SK-N-SH (cell line): ENCODE measurements at regions not wholly inside any gene's neighbourhood (a gene's known extent, or its start where the extent isn't known, plus 50 kb on each side); places are given as distances from the start of the nearest gene placed in this dataset.

Experiments
- CTCF ChIA-PET: fragments of 300-600, 350-600 bp; formaldehyde crosslinking; extraction: SDS; loops from one replicate; lab custom pipeline; 2021; lab: Yijun Ruan, JAX
- POLR2A ChIA-PET: fragments of 350-600 bp; sonication (Branson Sonifier 250); formaldehyde crosslinking; extraction: SDS; loops from one replicate; lab custom pipeline; 2020; ENCODE audit warnings: antibody characterized with exemption, inconsistent platforms; lab: Yijun Ruan, JAX
- DNase-seq: peaks from one replicate; pipeline ENCODE4 v3.0.0; 2012
- H2AFZ ChIP-seq: fragments of 200-600 bp; sonication (generic); 2 replicates; pipeline ENCODE4 v1.8.1; 2016; ENCODE audit warnings: antibody characterized with exemption, mild to moderate bottlenecking, low read depth
- H3F3A ChIP-seq: fragments of 200-600 bp; sonication (generic); replicated peaks from 2 replicates; pipeline ENCODE3; 2016; ENCODE audit warnings: antibody characterized with exemption, mild to moderate bottlenecking; ENCODE audit not compliant: insufficient read depth
- H3K27ac ChIP-seq, 2 experiments: fragments of 200-500 bp in 1 of 2; fragments of 200-600 bp in 1 of 2; sonication (Bioruptor generic) in 1 of 2; sonication (generic), shearing (Covaris generic) in 1 of 2; 2 replicates each; pipeline versions ENCODE4 v1.5.1 to v1.6.1; 2014 to 2016; ENCODE audit warnings: low read depth in 2 of 2, inconsistent platforms in 1 of 2, low read length in 1 of 2, mild to moderate bottlenecking in 1 of 2, mixed read lengths in 1 of 2
- H3K27me3 ChIP-seq: fragments of 200-600 bp; sonication (generic), shearing (Covaris generic); 2 replicates; pipeline ENCODE4 v1.6.1; 2016; ENCODE audit warnings: mixed run types; ENCODE audit not compliant: insufficient read depth
- H3K36me3 ChIP-seq, 2 experiments: fragments of 200-500 bp in 1 of 2; fragments of 200-600 bp in 1 of 2; sonication (Bioruptor generic) in 1 of 2; sonication (generic) in 1 of 2; replicated peaks in 1 of 2; 2 replicates each; pipeline versions ENCODE3 to v1.5.1; 2014 to 2016; ENCODE audit warnings: low read length in 1 of 2, mild to moderate bottlenecking in 1 of 2; ENCODE audit not compliant: insufficient read depth in 2 of 2, control insufficient read depth in 1 of 2
- H3K4me1 ChIP-seq, 2 experiments: fragments of 200-500 bp in 1 of 2; fragments of 200-600 bp in 1 of 2; sonication (Bioruptor generic) in 1 of 2; sonication (generic), shearing (Covaris generic) in 1 of 2; 2 replicates each; pipeline versions ENCODE4 v1.5.1 to v1.6.1; 2014 to 2016; ENCODE audit warnings: low read depth in 1 of 2, low read length in 1 of 2, mixed run types in 1 of 2; ENCODE audit not compliant: insufficient read depth in 2 of 2, control insufficient read depth in 1 of 2
- H3K4me2 ChIP-seq: fragments of 200-600 bp; sonication (generic), shearing (Covaris generic); 2 replicates; pipeline ENCODE4 v1.6.1; 2017; ENCODE audit warnings: mixed run types
- H3K4me3 ChIP-seq, 2 experiments: fragments of 200-500 bp in 1 of 2; fragments of 200-600 bp in 1 of 2; sonication (Bioruptor generic) in 1 of 2; sonication (generic), shearing (Covaris generic) in 1 of 2; 2 replicates each; pipeline versions ENCODE4 v1.5.1 to v1.8.1; 2014 to 2016; ENCODE audit warnings: low read depth in 2 of 2, inconsistent platforms in 1 of 2, low read length in 1 of 2, mild to moderate bottlenecking in 1 of 2, mixed read lengths in 1 of 2, moderate library complexity in 1 of 2
- H3K79me2 ChIP-seq: fragments of 200-600 bp; sonication (generic); 2 replicates; pipeline ENCODE4 v1.8.1; 2017; ENCODE audit warnings: mild to moderate bottlenecking; ENCODE audit not compliant: insufficient read depth
- H3K9ac ChIP-seq: fragments of 200-600 bp; sonication (generic); 2 replicates; pipeline ENCODE4 v1.6.1; 2017; ENCODE audit warnings: mixed run types
- H3K9me2 ChIP-seq: fragments of 200-600 bp; sonication (generic); 2 replicates; pipeline ENCODE4 v1.6.1; 2017; ENCODE audit warnings: mixed run types
- H3K9me3 ChIP-seq: fragments of 200-600 bp; sonication (generic); 2 replicates; pipeline ENCODE4 v1.6.1; 2017; ENCODE audit warnings: mixed run types, mild to moderate bottlenecking, moderate library complexity
- H4K20me1 ChIP-seq: fragments of 200-600 bp; sonication (generic); 2 replicates; pipeline ENCODE4 v1.6.1; 2017; ENCODE audit warnings: mild to moderate bottlenecking, mixed run types; ENCODE audit not compliant: insufficient read depth
- EZH2phosphoT487 ChIP-seq: fragments of 200-600 bp; sonication (generic); IDR thresholded peaks from 2 replicates; pipeline ENCODE4 v1.6.1; 2017; ENCODE audit warnings: low read depth, mixed run types, mild to moderate bottlenecking, antibody characterized with exemption, moderate library complexity, borderline replicate concordance
- GABPA ChIP-seq: IDR thresholded peaks from 2 replicates; pipeline ENCODE4 v1.4.0; 2012; ENCODE audit warnings: low read depth, mild to moderate bottlenecking
- GATA2 ChIP-seq: sonication (generic); formaldehyde crosslinking; IDR thresholded peaks from 2 replicates; pipeline ENCODE4 v1.5.0; 2020; ENCODE audit warnings: mild to moderate bottlenecking, missing genetic modification reagents
- MEF2A ChIP-seq: IDR thresholded peaks from 2 replicates; pipeline ENCODE4 v1.4.0; 2012; ENCODE audit warnings: low read depth, borderline replicate concordance
- RCOR1 ChIP-seq: fragments of 150-350 bp; IDR thresholded peaks from 2 replicates; pipeline ENCODE4 v1.6.1; 2017; ENCODE audit warnings: antibody characterized with exemption, low read length
- RXRA ChIP-seq: IDR thresholded peaks from 2 replicates; pipeline ENCODE4 v1.4.0; 2012; ENCODE audit warnings: low read depth, mild to moderate bottlenecking, borderline replicate concordance
- SIN3A ChIP-seq: IDR thresholded peaks from 2 replicates; pipeline ENCODE4 v1.6.1; 2012; ENCODE audit warnings: low read depth, mild to moderate bottlenecking, low read length, moderate library complexity, borderline replicate concordance
- TEAD4 ChIP-seq: IDR thresholded peaks from 2 replicates; pipeline ENCODE4 v1.4.0; 2012; ENCODE audit warnings: mild to moderate bottlenecking, borderline replicate concordance; ENCODE audit not compliant: insufficient read depth
- WGBS: methylation state at CpG from one replicate; pipeline ENCODE4 v1.1.6; 2017; ENCODE audit warnings: low lambda C conversion rate; 5-methylcytosine and 5-hydroxymethylcytosine counted together
- TF ChIP-seq, protein P1 (sequence below): fragments of 200-600 bp; sonication (generic); IDR thresholded peaks from 2 replicates; pipeline ENCODE4 v1.6.1; 2017; ENCODE audit warnings: antibody characterized with exemption, mild to moderate bottlenecking, moderate library complexity
- TF ChIP-seq, protein P2 (sequence below): fragments of 150-350 bp; IDR thresholded peaks from 2 replicates; pipeline ENCODE4 v1.6.1; 2016; ENCODE audit warnings: mild to moderate bottlenecking, low read depth, low read length
- TF ChIP-seq, protein P3 (sequence below): IDR thresholded peaks from 2 replicates; pipeline ENCODE4 v1.4.0; 2012; ENCODE audit warnings: low read depth, borderline replicate concordance
- TF ChIP-seq, protein P4 (sequence below): IDR thresholded peaks from 2 replicates; pipeline ENCODE4; 2012

DNA sequence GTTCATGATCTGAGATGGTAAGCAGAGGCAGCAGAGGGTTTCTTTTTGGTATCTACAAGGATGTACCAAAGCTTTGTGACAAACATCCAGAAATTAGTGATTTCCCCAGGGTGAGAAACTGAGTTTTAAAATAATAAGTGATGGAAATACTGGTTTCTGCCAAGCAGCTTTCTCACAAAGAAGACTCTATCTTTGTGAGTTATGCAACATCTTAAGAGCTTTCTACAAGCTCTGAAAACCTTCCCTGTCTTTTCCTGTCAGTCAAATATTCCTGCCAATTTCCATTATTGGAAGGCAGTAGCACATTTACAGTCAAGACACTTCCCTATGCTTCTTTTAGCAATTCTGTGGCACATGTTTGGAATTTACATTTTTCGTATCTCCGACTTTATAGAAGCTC is 264.7 kb upstream of the SPTLC3 start:
- 38% methylated on average over 2 of the region's 2 CpGs for WGBS
- H2AFZ ChIP-seq, result no peak overlapping the region
- no peaks in the 10 kb centered on the region; the same call in 1 of the 2 replicates for H3K9me3 ChIP-seq
- CTCF ChIA-PET, result no interaction called here
- H3K9me2 ChIP-seq, result no peaks in the 10 kb centered on the region
- H3K36me3 ChIP-seq, result no peaks in the 10 kb centered on the region
- no peaks in the 10 kb centered on the region for H3K79me2 ChIP-seq
- H3K27ac ChIP-seq, result no peak overlapping the region
- no peaks in the 10 kb centered on the region for H3K27me3 ChIP-seq
- no peaks in the 10 kb centered on the region for H3F3A ChIP-seq
- H3K4me2 ChIP-seq, result no peak overlapping the region
- H3K4me1 ChIP-seq, result no peaks in the 10 kb centered on the region
- TF ChIP-seq MEF2A, result no peak
- TF ChIP-seq, all 33 proteins: peak for 0
- Histone ChIP-seq H3K4me3 (no peak overlapping the region), H3K9ac (no peak overlapping the region), H4K20me1 (no peaks in the 10 kb centered on the region)
- DNase-seq, result no peak
- POLR2A ChIA-PET, result no interaction called here

DNA sequence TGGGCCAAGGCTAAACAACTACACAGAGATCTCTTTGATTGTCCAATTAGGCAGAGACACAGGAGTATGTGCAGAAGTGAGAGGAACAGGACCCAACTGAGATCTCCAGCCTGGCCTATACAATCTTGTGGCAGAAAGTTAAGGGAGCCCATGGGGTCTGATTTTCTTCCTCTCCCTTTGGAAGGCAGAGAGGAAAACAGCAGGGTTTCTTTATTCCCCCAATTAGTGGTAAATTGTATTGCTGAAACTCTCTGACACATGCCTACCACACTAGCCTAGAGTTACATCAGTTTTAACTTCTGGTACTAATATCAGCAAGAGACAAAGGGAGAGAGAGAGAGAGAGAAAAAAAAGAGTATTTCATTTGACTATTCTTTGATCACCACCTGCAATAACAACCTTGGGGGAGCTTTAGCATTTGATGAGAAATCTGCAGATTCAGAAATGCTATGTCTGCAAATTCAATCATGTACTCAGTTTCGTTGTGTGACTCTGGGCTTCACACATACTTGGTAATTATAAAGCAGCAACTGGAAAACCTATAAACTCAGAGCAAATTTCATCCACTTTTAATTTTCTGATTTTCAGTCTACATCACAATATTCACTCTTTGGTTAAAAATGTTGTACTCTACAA is 260.3 kb upstream of the SPTLC3 start:
- Histone ChIP-seq H3K36me3 (no peaks in the 10 kb centered on the region), H3K27ac (no peak overlapping the region), H3K9me2 (no peaks in the 10 kb centered on the region), H3K4me1 (no peaks in the 10 kb centered on the region), H3K27me3 (no peaks in the 10 kb centered on the region), H3K4me3 (no peak overlapping the region), H3K79me2 (no peaks in the 10 kb centered on the region), H3K9me3 (no peaks in the 10 kb centered on the region; the same call in 1 of the 2 replicates), H3K4me2 (no peak overlapping the region), H3F3A (no peaks in the 10 kb centered on the region), H3K9ac (no peak overlapping the region), H4K20me1 (no peaks in the 10 kb centered on the region), H2AFZ (no peak overlapping the region)
- DNase-seq, result no peak
- CTCF ChIA-PET, result interaction anchor here (0.6 kb wide), 1 partner anchor 772 kb away, joined by 3 read pairs; no protein-coding TSS in a partner anchor
- WGBS, result 16% methylated on average over 1 of the region's 1 CpG
- TF ChIP-seq, protein P1, sequence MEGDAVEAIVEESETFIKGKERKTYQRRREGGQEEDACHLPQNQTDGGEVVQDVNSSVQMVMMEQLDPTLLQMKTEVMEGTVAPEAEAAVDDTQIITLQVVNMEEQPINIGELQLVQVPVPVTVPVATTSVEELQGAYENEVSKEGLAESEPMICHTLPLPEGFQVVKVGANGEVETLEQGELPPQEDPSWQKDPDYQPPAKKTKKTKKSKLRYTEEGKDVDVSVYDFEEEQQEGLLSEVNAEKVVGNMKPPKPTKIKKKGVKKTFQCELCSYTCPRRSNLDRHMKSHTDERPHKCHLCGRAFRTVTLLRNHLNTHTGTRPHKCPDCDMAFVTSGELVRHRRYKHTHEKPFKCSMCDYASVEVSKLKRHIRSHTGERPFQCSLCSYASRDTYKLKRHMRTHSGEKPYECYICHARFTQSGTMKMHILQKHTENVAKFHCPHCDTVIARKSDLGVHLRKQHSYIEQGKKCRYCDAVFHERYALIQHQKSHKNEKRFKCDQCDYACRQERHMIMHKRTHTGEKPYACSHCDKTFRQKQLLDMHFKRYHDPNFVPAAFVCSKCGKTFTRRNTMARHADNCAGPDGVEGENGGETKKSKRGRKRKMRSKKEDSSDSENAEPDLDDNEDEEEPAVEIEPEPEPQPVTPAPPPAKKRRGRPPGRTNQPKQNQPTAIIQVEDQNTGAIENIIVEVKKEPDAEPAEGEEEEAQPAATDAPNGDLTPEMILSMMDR, result no peak
- TF ChIP-seq, all 33 proteins: peak for 0
- POLR2A ChIA-PET, result no interaction called here

DNA sequence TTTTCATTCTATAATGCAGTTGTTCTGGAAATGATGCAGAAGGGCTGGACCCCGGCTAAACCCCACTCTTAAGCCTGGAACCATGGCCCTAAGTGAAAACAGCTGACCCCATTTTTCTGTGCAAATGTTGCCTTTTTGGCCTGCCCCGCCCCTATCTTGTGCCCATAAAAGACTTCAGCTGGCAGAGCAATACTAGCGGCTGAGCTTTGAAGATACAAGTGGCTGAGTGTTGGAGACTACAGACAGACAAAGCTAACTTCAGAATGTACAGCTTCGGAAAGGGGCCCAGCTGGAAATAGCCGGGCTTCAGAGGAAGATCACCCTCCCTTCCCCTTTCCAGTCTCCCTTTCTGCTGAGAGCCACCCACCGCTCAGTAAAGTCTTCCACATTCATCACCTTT is 258.6 kb upstream of the SPTLC3 start:
- H3K27ac ChIP-seq, result no peak overlapping the region
- H3K79me2 ChIP-seq, result no peaks in the 10 kb centered on the region
- POLR2A ChIA-PET, result no interaction called here
- CTCF ChIA-PET, result no interaction called here
- no peak for DNase-seq
- no peaks in the 10 kb centered on the region for H3K9me3 ChIP-seq
- H3K9ac ChIP-seq, result no peak overlapping the region
- H3K4me3 ChIP-seq, result no peak overlapping the region
- H3K9me2 ChIP-seq, result no peaks in the 10 kb centered on the region
- WGBS, result 39% methylated on average over 6 of the region's 6 CpGs
- no peak overlapping the region for H2AFZ ChIP-seq
- no peak overlapping the region for H3K4me2 ChIP-seq
- no peaks in the 10 kb centered on the region for H3K4me1 ChIP-seq
- no peaks in the 10 kb centered on the region for H3F3A ChIP-seq
- no peaks in the 10 kb centered on the region for H3K36me3 ChIP-seq
- no peaks in the 10 kb centered on the region for H3K27me3 ChIP-seq
- H4K20me1 ChIP-seq, result no peaks in the 10 kb centered on the region
- TF ChIP-seq RXRA (no peak), TEAD4 (no peak), RCOR1 (no peak), EZH2phosphoT487 (no peak), GATA2 (CRISPR knock-in tag) (no peak), SIN3A (no peak), MEF2A (no peak), GABPA (no peak)
- TF ChIP-seq, protein P2, sequence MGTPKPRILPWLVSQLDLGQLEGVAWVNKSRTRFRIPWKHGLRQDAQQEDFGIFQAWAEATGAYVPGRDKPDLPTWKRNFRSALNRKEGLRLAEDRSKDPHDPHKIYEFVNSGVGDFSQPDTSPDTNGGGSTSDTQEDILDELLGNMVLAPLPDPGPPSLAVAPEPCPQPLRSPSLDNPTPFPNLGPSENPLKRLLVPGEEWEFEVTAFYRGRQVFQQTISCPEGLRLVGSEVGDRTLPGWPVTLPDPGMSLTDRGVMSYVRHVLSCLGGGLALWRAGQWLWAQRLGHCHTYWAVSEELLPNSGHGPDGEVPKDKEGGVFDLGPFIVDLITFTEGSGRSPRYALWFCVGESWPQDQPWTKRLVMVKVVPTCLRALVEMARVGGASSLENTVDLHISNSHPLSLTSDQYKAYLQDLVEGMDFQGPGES, result no peak
- TF ChIP-seq, protein P3, sequence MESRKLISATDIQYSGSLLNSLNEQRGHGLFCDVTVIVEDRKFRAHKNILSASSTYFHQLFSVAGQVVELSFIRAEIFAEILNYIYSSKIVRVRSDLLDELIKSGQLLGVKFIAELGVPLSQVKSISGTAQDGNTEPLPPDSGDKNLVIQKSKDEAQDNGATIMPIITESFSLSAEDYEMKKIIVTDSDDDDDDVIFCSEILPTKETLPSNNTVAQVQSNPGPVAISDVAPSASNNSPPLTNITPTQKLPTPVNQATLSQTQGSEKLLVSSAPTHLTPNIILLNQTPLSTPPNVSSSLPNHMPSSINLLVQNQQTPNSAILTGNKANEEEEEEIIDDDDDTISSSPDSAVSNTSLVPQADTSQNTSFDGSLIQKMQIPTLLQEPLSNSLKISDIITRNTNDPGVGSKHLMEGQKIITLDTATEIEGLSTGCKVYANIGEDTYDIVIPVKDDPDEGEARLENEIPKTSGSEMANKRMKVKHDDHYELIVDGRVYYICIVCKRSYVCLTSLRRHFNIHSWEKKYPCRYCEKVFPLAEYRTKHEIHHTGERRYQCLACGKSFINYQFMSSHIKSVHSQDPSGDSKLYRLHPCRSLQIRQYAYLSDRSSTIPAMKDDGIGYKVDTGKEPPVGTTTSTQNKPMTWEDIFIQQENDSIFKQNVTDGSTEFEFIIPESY, result no peak
- TF ChIP-seq, protein P4, sequence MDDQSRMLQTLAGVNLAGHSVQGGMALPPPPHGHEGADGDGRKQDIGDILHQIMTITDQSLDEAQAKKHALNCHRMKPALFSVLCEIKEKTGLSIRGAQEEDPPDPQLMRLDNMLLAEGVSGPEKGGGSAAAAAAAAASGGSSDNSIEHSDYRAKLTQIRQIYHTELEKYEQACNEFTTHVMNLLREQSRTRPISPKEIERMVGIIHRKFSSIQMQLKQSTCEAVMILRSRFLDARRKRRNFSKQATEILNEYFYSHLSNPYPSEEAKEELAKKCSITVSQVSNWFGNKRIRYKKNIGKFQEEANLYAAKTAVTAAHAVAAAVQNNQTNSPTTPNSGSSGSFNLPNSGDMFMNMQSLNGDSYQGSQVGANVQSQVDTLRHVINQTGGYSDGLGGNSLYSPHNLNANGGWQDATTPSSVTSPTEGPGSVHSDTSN, result no peak
